ENCODE measurements at regions not wholly inside any gene's neighbourhood (a gene's known extent, or its start where the extent isn't known, plus 50 kb on each side); places are given as distances from the start of the nearest gene placed in this dataset.

GRCh38 chr4:186449954-186450353 lies 105.4 kb downstream of the MTNR1A start:
- H3K27me3 ChIP-seq (replicated peaks in 1 of 4; ENCODE audit: control insufficient read depth in 3 of 4, extremely low read depth in 1 of 4, insufficient read depth in 3 of 4, low read length in 3 of 4): peaks cover 0 to 1% (median 0%) of the 10 kb centered on the region in 4 experiments; a peak in 1 of 7 replicates
- no peaks in the 10 kb centered on the region for H4K20me1 ChIP-seq (replicated peaks in 1 of 2; ENCODE audit: control insufficient read depth in 1 of 2, insufficient read depth in 2 of 2, low read length in 2 of 2)
- peaks cover 0 to 2% (median 0%) of the 10 kb centered on the region in 4 experiments; a peak in 1 of 8 replicates for H3K36me3 ChIP-seq (ENCODE audit: control insufficient read depth in 2 of 4, insufficient read depth in 4 of 4, low read length in 3 of 4)
- no peak overlapping the region for H3K14ac ChIP-seq (ENCODE audit: insufficient read length)
- FAIRE-seq: no peak
- no peak overlapping the region for H2BK20ac ChIP-seq (ENCODE audit: low read length)
- H2BK15ac ChIP-seq (ENCODE audit: low read length): no peak overlapping the region
- H2BK120ac ChIP-seq (replicated peaks; ENCODE audit: low read depth, low read length): no peak overlapping the region
- H3K4me1 ChIP-seq (replicated peaks in 1 of 4; ENCODE audit: control insufficient read depth in 3 of 4, insufficient read depth in 4 of 4, low read length in 3 of 4): no peaks in the 10 kb centered on the region
- 86% methylated on average over 8 of the region's 8 CpGs; no CpG with 5 or more reads in 1 of the 2 experiments for WGBS, 2 experiments (ENCODE audit: extremely low coverage in 1 of 2, insufficient coverage in 1 of 2, insufficient read length in 1 of 2, insufficient replicate concordance in 2 of 2, low coverage in 1 of 2, low lambda C conversion rate in 2 of 2, missing lambda C conversion rate in 1 of 2)
- H3K4me2 ChIP-seq (ENCODE audit: insufficient read depth in 1 of 2, low read depth in 2 of 2, low read length in 2 of 2): no peak overlapping the region
- H3K4ac ChIP-seq (replicated peaks; ENCODE audit: insufficient read length, low read depth, low read length): no peak overlapping the region
- H4K8ac ChIP-seq (ENCODE audit: extremely low read depth, insufficient read depth, low read length): no peak overlapping the region
- H3K18ac ChIP-seq (ENCODE audit: extremely low read depth, low read length): no peak overlapping the region
- H3K79me2 ChIP-seq (ENCODE audit: control insufficient read depth in 1 of 2, insufficient read depth in 2 of 2, low read length in 2 of 2): no peaks in the 10 kb centered on the region
- H3K56ac ChIP-seq (replicated peaks; ENCODE audit: insufficient read length, low read depth, low read length): no peak overlapping the region
- TF ChIP-seq CHD2 (IDR thresholded peaks at IDR 0.05; ENCODE audit: low read length) (no peak), NRF1 (IDR thresholded peaks at IDR 0.05; ENCODE audit: low read depth, low read length) (no peak), CEBPB (IDR thresholded peaks at IDR 0.05; ENCODE audit: low read depth, low read length) (peak; percentile 63; the same call in 1 of the 2 replicates), BRCA1 (IDR thresholded peaks at IDR 0.05; ENCODE audit: low read depth, low read length) (no peak), TBP (IDR thresholded peaks at IDR 0.05; ENCODE audit: low read depth, low read length) (no peak)
- H3K23ac ChIP-seq (ENCODE audit: insufficient read length): no peak overlapping the region
- peaks cover 20 to 28% of the 10 kb centered on the region in 2 experiments for H3K9me3 ChIP-seq (ENCODE audit: insufficient read depth in 2 of 2, low read depth in 1 of 2, low read length in 1 of 2)
- H4K91ac ChIP-seq (replicated peaks; ENCODE audit: insufficient read length, low read length): no peak overlapping the region
- no peak overlapping the region for H3K4me3 ChIP-seq (ENCODE audit: extremely low read depth in 1 of 4, insufficient read depth in 2 of 4, low read depth in 3 of 4, low read length in 4 of 4)
- no peak overlapping the region for H3K27ac ChIP-seq (ENCODE audit: low read depth, low read length)
- ChIA-PET CTCF (ENCODE audit: partially characterized antibody) (no interaction called here), POLR2A (ENCODE audit: partially characterized antibody) (no interaction called here)
- no peak overlapping the region for H2BK12ac ChIP-seq (ENCODE audit: low read depth, low read length)
- H2AFZ ChIP-seq (ENCODE audit: low read length): no peak overlapping the region; the same call in 1 of the 2 replicates
- H3K23me2 ChIP-seq (ENCODE audit: low read depth, low read length): no peaks in the 10 kb centered on the region
- no peak overlapping the region for H2BK5ac ChIP-seq (ENCODE audit: low read depth, low read length)
- H3K9ac ChIP-seq (replicated peaks in 1 of 4; ENCODE audit: extremely low read depth in 1 of 4, low read depth in 3 of 4, low read length in 3 of 4): no peak overlapping the region
- no peak for DNase-seq (ENCODE audit: low read depth in 1 of 2, low spot score in 2 of 2)
- no peak overlapping the region for H2AK5ac ChIP-seq (ENCODE audit: low read depth, low read length)
- no peak overlapping the region for H4K5ac ChIP-seq (ENCODE audit: insufficient read length, low read depth, low read length)
- H3K79me1 ChIP-seq (ENCODE audit: low read depth, low read length): no peaks in the 10 kb centered on the region
